Hepatocyte (in vitro differentiated cells): ENCODE measurements at regions not wholly inside any gene's neighbourhood (a gene's known extent, or its start where the extent isn't known, plus 50 kb on each side); places are given as distances from the start of the nearest gene placed in this dataset.

ENCODE experiments used
- DNase-seq: peaks from one replicate; pipeline ENCODE4 v3.0.0-alpha.2; 2016; ENCODE audit warnings: low spot score
- H2AFZ ChIP-seq: fragments of 200-600 bp; sonication (generic); 2 replicates; pipeline ENCODE4 v1.6.0; 2016; ENCODE audit warnings: antibody characterized with exemption, mild to moderate bottlenecking
- H3K27ac ChIP-seq: fragments of 200-600 bp; sonication (generic); 2 replicates; pipeline ENCODE4 v1.5.1; 2016; ENCODE audit warnings: mild to moderate bottlenecking
- H3K27me3 ChIP-seq: fragments of 200-600 bp; sonication (generic); 2 replicates; pipeline ENCODE4 v1.6.1; 2016
- H3K36me3 ChIP-seq: fragments of 200-600 bp; sonication (generic); replicated peaks from 2 replicates; pipeline ENCODE4 v1.5.1; 2016; ENCODE audit warnings: low read depth; ENCODE audit not compliant: insufficient read depth
- H3K4me1 ChIP-seq: fragments of 200-600 bp; sonication (generic); 2 replicates; pipeline ENCODE4 v1.5.1; 2016; ENCODE audit warnings: mild to moderate bottlenecking, moderate library complexity; ENCODE audit not compliant: insufficient read depth
- H3K4me2 ChIP-seq: fragments of 200-600 bp; sonication (generic); 2 replicates; pipeline ENCODE4 v1.6.0; 2016
- H3K4me3 ChIP-seq: fragments of 200-600 bp; sonication (generic); 2 replicates; pipeline ENCODE4 v1.5.1; 2016; ENCODE audit warnings: mild to moderate bottlenecking
- H3K79me2 ChIP-seq: fragments of 200-600 bp; sonication (generic); 2 replicates; pipeline ENCODE4 v1.6.0; 2017; ENCODE audit warnings: mild to moderate bottlenecking
- H3K9me2 ChIP-seq: fragments of 200-600 bp; sonication (generic); replicated peaks from 2 replicates; pipeline ENCODE4 v1.6.0; 2017; ENCODE audit warnings: mild to moderate bottlenecking; ENCODE audit not compliant: insufficient read depth
- H3K9me3 ChIP-seq: fragments of 200-600 bp; sonication (generic); 2 replicates; pipeline ENCODE4 v1.5.1; 2016; ENCODE audit warnings: low read depth, mild to moderate bottlenecking
- H4K20me1 ChIP-seq: fragments of 200-600 bp; sonication (generic); 2 replicates; pipeline ENCODE4 v1.6.0; 2016; ENCODE audit warnings: mild to moderate bottlenecking; ENCODE audit not compliant: insufficient read depth, poor library complexity, severe bottlenecking
- CTCF ChIP-seq: fragments of 200-600 bp; sonication (generic); IDR thresholded peaks from 2 replicates; pipeline ENCODE4 v1.5.1; 2016; ENCODE audit warnings: antibody characterized with exemption, mild to moderate bottlenecking; ENCODE audit not compliant: poor library complexity
- EZH2 ChIP-seq: fragments of 200-600 bp; sonication (generic); IDR thresholded peaks from 2 replicates; pipeline ENCODE4 v1.6.1; 2016; ENCODE audit warnings: antibody characterized with exemption, mild to moderate bottlenecking, borderline replicate concordance
- EZH2phosphoT487 ChIP-seq: fragments of 200-600 bp; sonication (generic); IDR thresholded peaks from one replicate; pipeline ENCODE4 v1.6.1; 2018; ENCODE audit warnings: antibody characterized with exemption, mild to moderate bottlenecking, low read depth, moderate library complexity; ENCODE audit not compliant: unreplicated experiment, severe bottlenecking
- whole genome bisulfite sequencing: methylation state at CpG from one replicate; pipeline ENCODE4 v1.1.6; 2016; ENCODE audit warnings: low lambda C conversion rate; ENCODE audit errors: missing lambda C conversion rate; 5-methylcytosine and 5-hydroxymethylcytosine counted together

- no peaks in the 10 kb centered on the region for H4K20me1 ChIP-seq
- no peaks in the 10 kb centered on the region for H3K36me3 ChIP-seq
- no peak overlapping the region for H3K27ac ChIP-seq
- no peak for DNase-seq
- no peaks in the 10 kb centered on the region for H3K27me3 ChIP-seq
- H3K4me1 ChIP-seq, result no peaks in the 10 kb centered on the region
- no peak overlapping the region for H3K4me2 ChIP-seq
- H2AFZ ChIP-seq, result no peak overlapping the region
- H3K79me2 ChIP-seq, result no peaks in the 10 kb centered on the region
- whole genome bisulfite sequencing, result 92% methylated on average over 1 of the region's 1 CpG
- H3K9me2 ChIP-seq, result no peaks in the 10 kb centered on the region
- TF ChIP-seq CTCF, result no peak
- no peak for TF ChIP-seq EZH2
- TF ChIP-seq EZH2phosphoT487, result no peak
- H3K4me3 ChIP-seq, result no peak overlapping the region
- no peaks in the 10 kb centered on the region for H3K9me3 ChIP-seq
Measured at GRCh38 chr18:27808683-27809082, 368.2 kb downstream of the CDH2 start.

GRCh38 chr18:27803957-27804356 is 373.0 kb downstream of the CDH2 start:
- no peak for DNase-seq
- Histone ChIP-seq H3K9me3 (no peaks in the 10 kb centered on the region), H3K36me3 (no peaks in the 10 kb centered on the region), H3K4me1 (no peaks in the 10 kb centered on the region), H3K79me2 (no peaks in the 10 kb centered on the region), H3K27me3 (no peaks in the 10 kb centered on the region), H3K9me2 (no peaks in the 10 kb centered on the region), H4K20me1 (no peaks in the 10 kb centered on the region), H3K4me2 (no peak overlapping the region), H2AFZ (no peak overlapping the region), H3K27ac (no peak overlapping the region), H3K4me3 (no peak overlapping the region)
- TF ChIP-seq CTCF (no peak), EZH2 (no peak), EZH2phosphoT487 (no peak)
- 69% methylated on average over 2 of the region's 2 CpGs for WGBS

GRCh38 chr18:27797484-27797883 is 379.4 kb downstream of the CDH2 start:
- no peaks in the 10 kb centered on the region for H3K9me2 ChIP-seq
- 92% methylated on average over 1 of the region's 1 CpG for WGBS
- DNase-seq, result no peak
- H3K27me3 ChIP-seq, result no peaks in the 10 kb centered on the region
- no peak overlapping the region for H3K4me2 ChIP-seq
- no peaks in the 10 kb centered on the region for H3K4me1 ChIP-seq
- no peaks in the 10 kb centered on the region for H3K36me3 ChIP-seq
- H3K79me2 ChIP-seq, result no peaks in the 10 kb centered on the region
- no peak overlapping the region for H3K27ac ChIP-seq
- H4K20me1 ChIP-seq, result no peaks in the 10 kb centered on the region
- H3K9me3 ChIP-seq, result no peaks in the 10 kb centered on the region
- no peak overlapping the region for H2AFZ ChIP-seq
- TF ChIP-seq EZH2, result no peak
- TF ChIP-seq CTCF, result no peak
- no peak for TF ChIP-seq EZH2phosphoT487
- no peak overlapping the region for H3K4me3 ChIP-seq
